ENCODE measurements at regions not wholly inside any gene's neighbourhood (a gene's known extent, or its start where the extent isn't known, plus 50 kb on each side); places are given as distances from the start of the nearest gene placed in this dataset.

DNA sequence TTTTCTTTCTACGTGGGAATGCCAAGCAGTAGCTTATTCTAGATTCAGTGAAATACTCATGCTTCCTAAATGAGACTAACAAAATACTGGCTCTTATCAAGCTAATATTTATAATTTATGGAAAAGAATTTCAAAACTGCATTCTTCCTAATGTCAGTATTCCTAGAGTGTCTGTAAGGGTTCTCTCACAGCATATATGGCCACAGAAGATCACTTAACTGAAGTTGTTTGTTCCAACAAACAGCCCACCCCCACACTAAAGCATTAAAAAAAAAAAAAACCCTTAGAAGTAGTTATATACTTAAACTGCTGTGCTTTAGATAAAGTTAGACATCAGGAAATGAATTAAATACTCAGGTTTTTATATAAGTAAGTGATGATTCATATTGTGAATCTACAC is 247.7 kb upstream of the HSF2 start:
- TF ChIP-seq GATA2 (IDR thresholded peaks at IDR 0.05; ENCODE audit: low read depth, low read length) (no peak), GATA3 (IDR thresholded peaks at IDR 0.05; ENCODE audit: low read depth, low read length) (no peak)

All from SH-SY5Y (cell line).